Muscle layer of colon (tissue), 2 donors: ENCODE measurements at regions not wholly inside any gene's neighbourhood (a gene's known extent, or its start where the extent isn't known, plus 50 kb on each side); places are given as distances from the start of the nearest gene placed in this dataset.

Experiments used
- H3K27ac ChIP-seq: one replicate; pipeline ENCODE4 v1.7.0; 2013; ENCODE audit warnings: low read depth, mild to moderate bottlenecking, low read length, moderate library complexity
- H3K27me3 ChIP-seq, 2 donors: one replicate each; pipeline ENCODE4 v1.7.0; 2013; ENCODE audit warnings: low read length in 2 of 2, mild to moderate bottlenecking in 2 of 2; ENCODE audit not compliant: insufficient read depth in 2 of 2, control insufficient read depth in 1 of 2
- H3K36me3 ChIP-seq: one replicate; pipeline ENCODE4 v1.7.0; 2013; ENCODE audit warnings: mild to moderate bottlenecking, low read length; ENCODE audit not compliant: insufficient read depth
- H3K4me1 ChIP-seq: one replicate; pipeline ENCODE4 v1.7.0; 2013; ENCODE audit warnings: mild to moderate bottlenecking, low read length; ENCODE audit not compliant: insufficient read depth
- H3K4me3 ChIP-seq, 2 donors: one replicate each; pipeline ENCODE4 v1.7.0; 2013; ENCODE audit warnings: low read length in 2 of 2, low read depth in 1 of 2, mild to moderate bottlenecking in 1 of 2, moderate library complexity in 1 of 2
- H3K9ac ChIP-seq: one replicate; pipeline ENCODE4 v1.7.0; 2013; ENCODE audit warnings: low read length
- H3K9me3 ChIP-seq: one replicate; pipeline ENCODE4 v1.7.0; 2013; ENCODE audit warnings: mild to moderate bottlenecking, low read length
- donor health status: abdominal sarcoma.
- donor health status: Adenocarcinoma of cecum.

GRCh38 chr18:78865056-78865598 lies 114.5 kb upstream of the SALL3 start:
- H3K4me3 ChIP-seq, result no peak overlapping the region
- no peaks in the 10 kb centered on the region for H3K36me3 ChIP-seq
- H3K4me1 ChIP-seq, result no peaks in the 10 kb centered on the region
- no peak overlapping the region for H3K9ac ChIP-seq
- no peak overlapping the region for H3K27ac ChIP-seq
- no peaks in the 10 kb centered on the region for H3K27me3 ChIP-seq
- no peaks in the 10 kb centered on the region for H3K9me3 ChIP-seq

DNA sequence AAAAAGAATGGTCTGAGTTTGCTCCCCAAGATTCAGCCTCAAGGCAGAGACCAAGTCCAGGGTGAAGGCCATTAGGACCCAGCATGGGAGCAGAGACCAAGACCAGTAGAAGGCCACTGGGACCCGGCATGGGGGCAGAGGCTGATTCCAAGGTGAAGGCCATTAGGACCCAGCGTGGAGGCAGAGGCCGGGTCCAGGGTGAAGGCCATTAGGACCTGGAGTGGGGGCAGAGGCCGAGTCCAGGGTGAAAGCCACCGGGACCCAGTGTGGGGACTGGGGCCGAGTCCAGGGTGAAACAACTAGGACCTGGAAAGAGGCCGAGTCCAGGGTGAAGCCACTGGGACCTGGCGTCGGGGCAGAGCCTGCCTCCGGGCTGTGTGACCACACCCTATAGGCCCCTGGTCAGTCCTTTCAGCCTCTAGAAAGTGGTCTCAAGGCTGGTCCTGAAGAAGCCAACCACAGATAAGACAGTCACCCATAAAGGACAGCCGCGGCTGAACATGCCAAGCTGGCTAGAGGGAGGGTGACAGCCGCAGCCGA lies 113.8 kb upstream of the SALL3 start:
- Histone ChIP-seq H3K4me3 (no peak overlapping the region), H3K27me3 (no peaks in the 10 kb centered on the region), H3K36me3 (no peaks in the 10 kb centered on the region), H3K9ac (no peak overlapping the region), H3K4me1 (no peaks in the 10 kb centered on the region), H3K27ac (no peak overlapping the region), H3K9me3 (no peaks in the 10 kb centered on the region)

DNA sequence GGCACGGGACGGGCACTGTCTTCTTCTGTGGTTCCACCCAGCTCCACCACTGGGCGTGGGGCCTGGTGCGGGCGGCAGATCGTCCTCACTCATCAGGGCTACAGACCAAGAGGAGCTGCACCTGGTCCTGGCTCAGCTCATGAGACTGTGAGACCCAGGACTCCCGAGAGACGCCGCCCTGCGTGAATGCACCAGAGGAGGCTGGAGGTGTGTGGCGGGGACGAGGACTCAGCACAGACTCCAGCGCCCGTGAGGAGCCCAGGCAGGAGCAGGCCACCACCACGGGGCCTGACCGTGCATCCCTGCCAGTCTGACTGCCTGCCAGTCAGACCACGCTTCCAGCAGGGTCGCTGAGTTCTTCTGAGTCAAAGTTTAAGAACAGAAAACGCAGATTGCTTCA lies 112.5 kb upstream of the SALL3 start:
- H3K9me3 ChIP-seq, result no peaks in the 10 kb centered on the region
- no peaks in the 10 kb centered on the region for H3K36me3 ChIP-seq
- no peaks in the 10 kb centered on the region for H3K4me1 ChIP-seq
- no peaks in the 10 kb centered on the region for H3K27me3 ChIP-seq
- no peak overlapping the region for H3K27ac ChIP-seq
- H3K9ac ChIP-seq, result no peak overlapping the region
- H3K4me3 ChIP-seq, result no peak overlapping the region

DNA sequence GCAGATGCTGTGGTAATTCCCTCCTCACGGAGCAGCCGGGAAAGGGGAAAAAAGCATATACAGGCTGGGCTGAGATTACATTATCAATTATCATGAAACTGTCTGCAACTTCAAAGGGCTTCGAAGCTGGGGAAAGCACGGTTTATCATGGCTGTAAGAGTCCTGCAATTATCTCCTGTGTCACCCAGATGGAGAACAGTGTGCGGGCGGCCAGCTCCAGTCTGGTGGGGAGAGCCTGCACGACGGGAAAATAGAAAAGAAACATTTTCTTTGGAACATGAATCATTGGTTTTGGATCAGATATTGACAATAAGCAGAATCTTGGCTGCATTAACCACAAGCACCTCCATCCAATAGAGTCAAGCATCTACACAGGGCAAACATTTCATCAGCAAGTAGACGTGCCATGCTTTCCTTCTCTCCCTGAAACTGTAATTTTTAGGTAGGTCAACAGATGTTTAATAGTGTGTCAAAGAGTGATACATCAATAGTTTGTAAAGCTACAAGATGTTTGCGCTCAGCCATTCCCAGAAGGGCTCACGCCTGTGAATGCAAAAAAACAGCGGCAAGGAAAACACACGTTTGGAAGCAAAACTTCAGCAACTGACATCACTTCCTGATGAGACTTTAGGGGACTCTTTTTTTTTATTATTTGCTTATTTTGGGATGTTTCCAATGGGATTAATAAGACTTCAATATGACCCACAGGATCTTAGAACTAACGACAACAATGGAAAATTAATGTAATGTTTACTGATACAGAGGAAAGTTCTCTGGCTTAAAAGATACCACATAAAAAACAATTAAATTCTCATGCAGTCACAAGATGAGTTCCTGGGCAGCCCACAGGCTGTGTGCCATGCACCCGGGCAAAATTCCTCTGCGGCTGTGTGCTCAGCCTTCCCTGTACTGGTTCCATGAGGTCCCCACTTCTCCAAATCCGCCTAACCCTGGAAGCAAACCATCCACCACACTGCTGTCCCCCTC lies 111.0 kb upstream of the SALL3 start:
- Histone ChIP-seq H3K36me3 (no peaks in the 10 kb centered on the region), H3K9ac (no peak overlapping the region), H3K4me3 (no peak overlapping the region), H3K9me3 (no peaks in the 10 kb centered on the region), H3K4me1 (no peaks in the 10 kb centered on the region), H3K27me3 (no peaks in the 10 kb centered on the region), H3K27ac (no peak overlapping the region)

- Histone ChIP-seq H3K4me3 (no peak overlapping the region), H3K9me3 (no peaks in the 10 kb centered on the region), H3K4me1 (no peaks in the 10 kb centered on the region), H3K36me3 (no peaks in the 10 kb centered on the region), H3K27ac (no peak overlapping the region), H3K9ac (no peak overlapping the region), H3K27me3 (peaks cover 0 to 5% of the 10 kb centered on the region in 2 donors)
Observed at GRCh38 chr18:78871618-78872017, 108.0 kb upstream of the SALL3 start.

DNA sequence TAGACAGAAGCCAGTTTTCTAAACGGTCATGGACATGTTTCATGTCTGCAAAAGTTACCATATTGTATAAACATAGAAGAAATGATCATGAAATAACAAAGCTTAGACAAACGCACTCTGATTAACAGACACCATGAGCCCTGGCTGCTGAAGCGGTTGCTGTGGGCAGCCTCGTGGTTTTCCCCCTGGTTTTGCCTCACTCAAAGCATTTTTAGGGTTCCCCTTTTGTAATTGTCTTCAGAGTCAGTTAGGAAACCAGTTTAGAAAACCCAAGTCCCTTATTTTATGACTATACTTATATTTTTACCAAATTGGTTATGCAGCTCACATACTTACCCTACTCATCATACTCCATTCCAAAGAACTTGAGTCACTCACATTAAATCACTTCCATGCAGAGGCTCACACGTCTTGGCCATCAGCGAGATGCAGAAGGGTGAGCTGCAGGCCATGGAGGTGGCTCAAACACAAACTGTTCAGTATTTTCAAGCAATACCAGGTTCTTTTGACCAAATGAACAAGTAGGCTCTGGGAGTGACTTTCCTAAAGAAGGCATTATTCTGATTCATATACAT lies 105.6 kb upstream of the SALL3 start:
- Histone ChIP-seq H3K4me1 (no peaks in the 10 kb centered on the region), H3K27me3 (peaks cover 0 to 5% of the 10 kb centered on the region in 2 donors), H3K9me3 (no peaks in the 10 kb centered on the region), H3K27ac (no peak overlapping the region), H3K4me3 (no peak overlapping the region), H3K9ac (no peak overlapping the region), H3K36me3 (no peaks in the 10 kb centered on the region)

- no peaks in the 10 kb centered on the region for H3K36me3 ChIP-seq
- no peaks in the 10 kb centered on the region for H3K4me1 ChIP-seq
- no peak overlapping the region for H3K27ac ChIP-seq
- H3K9me3 ChIP-seq, result no peaks in the 10 kb centered on the region
- H3K9ac ChIP-seq, result no peak overlapping the region
- H3K27me3 ChIP-seq, result peaks cover 0 to 5% of the 10 kb centered on the region in 2 donors
- no peak overlapping the region for H3K4me3 ChIP-seq
Observed at GRCh38 chr18:78875016-78875777, 104.4 kb upstream of the SALL3 start.

GRCh38 chr18:78875778-78876650 lies 103.6 kb upstream of the SALL3 start:
- Histone ChIP-seq H3K36me3 (no peaks in the 10 kb centered on the region), H3K27me3 (peaks cover 0 to 5% of the 10 kb centered on the region in 2 donors), H3K4me1 (no peaks in the 10 kb centered on the region), H3K9ac (no peak overlapping the region), H3K9me3 (no peaks in the 10 kb centered on the region), H3K4me3 (no peak overlapping the region), H3K27ac (no peak overlapping the region)

DNA sequence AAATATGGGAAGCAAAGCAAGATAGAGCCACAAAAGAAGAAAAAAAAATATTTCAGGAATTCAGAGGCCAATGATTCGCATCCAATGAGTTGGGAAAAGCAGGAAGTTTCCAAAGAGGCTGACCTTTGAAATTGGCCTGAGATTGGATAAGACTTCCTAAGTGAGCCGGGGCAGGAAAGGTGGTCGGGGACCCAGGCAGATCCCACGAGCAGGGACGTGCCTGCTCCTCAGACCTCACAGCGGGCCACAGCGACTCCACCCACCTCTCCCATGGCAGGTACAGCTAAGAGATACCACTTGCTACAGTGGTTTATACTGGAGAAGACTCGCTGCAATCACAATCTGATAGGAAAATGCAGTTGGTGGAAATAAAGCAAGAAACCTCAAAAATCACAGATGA lies 102.8 kb upstream of the SALL3 start:
- no peak overlapping the region for H3K27ac ChIP-seq
- no peaks in the 10 kb centered on the region for H3K4me1 ChIP-seq
- H3K9me3 ChIP-seq, result no peaks in the 10 kb centered on the region
- H3K4me3 ChIP-seq, result no peak overlapping the region
- H3K27me3 ChIP-seq, result peaks cover 0 to 5% of the 10 kb centered on the region in 2 donors
- no peaks in the 10 kb centered on the region for H3K36me3 ChIP-seq
- no peak overlapping the region for H3K9ac ChIP-seq

DNA sequence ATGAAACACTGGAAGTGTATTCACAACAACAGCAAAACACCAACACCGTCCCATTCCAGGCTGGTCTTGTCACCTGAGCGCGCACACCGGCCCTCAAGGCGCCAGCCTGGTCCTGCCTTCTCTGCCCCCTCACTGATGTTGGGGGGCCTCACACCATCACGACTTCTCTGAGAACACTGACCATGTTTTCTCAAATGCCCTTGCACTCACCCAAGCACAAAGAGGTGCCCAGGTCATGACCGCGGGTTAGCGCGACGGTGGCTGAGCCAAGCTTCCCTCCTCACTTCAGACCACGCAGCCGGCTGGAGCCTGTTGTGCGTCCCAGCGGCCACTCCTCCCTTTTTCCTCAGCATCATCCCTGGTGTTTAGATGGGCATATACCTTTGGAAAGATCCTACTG lies 101.3 kb upstream of the SALL3 start:
- Histone ChIP-seq H3K9me3 (no peaks in the 10 kb centered on the region), H3K9ac (no peak overlapping the region), H3K27me3 (peaks cover 0 to 5% of the 10 kb centered on the region in 2 donors), H3K27ac (no peak overlapping the region), H3K4me1 (no peaks in the 10 kb centered on the region), H3K36me3 (no peaks in the 10 kb centered on the region), H3K4me3 (no peak overlapping the region)
